IMR-90 (cell line): ENCODE measurements at regions not wholly inside any gene's neighbourhood (a gene's known extent, or its start where the extent isn't known, plus 50 kb on each side); places are given as distances from the start of the nearest gene placed in this dataset.

Experiments
- ATAC-seq: fragments of 200-7000 bp; cut with Tn5 transposase; 2 replicates; pipeline ENCODE4 v1.9.1; 2020; ENCODE audit warnings: low read depth, mild to moderate bottlenecking, moderate library complexity
- BruUV-seq: library from RNA; stranded (reverse); fragments of 400-500 nt; replicated peaks from 2 replicates; lab custom pipeline; 2021; lab: Mats Ljungman, UMichigan
- CTCF ChIA-PET: fragments of 300-600 bp; formaldehyde crosslinking; extraction: SDS; loops from one replicate; lab custom pipeline; 2021; ENCODE audit warnings: antibody characterized with exemption; lab: Yijun Ruan, JAX
- POLR2A ChIA-PET: fragments of 300-600 bp; sonication (Branson Sonifier 250); formaldehyde crosslinking; loops from one replicate; lab custom pipeline; 2022; ENCODE audit warnings: antibody characterized with exemption; ENCODE audit not compliant: unreplicated experiment; lab: Charles Lee
- DNase-seq: peaks from one replicate; pipeline ENCODE4 v3.0.0; 2013
- H2AFZ ChIP-seq: replicated peaks from 2 replicates; pipeline ENCODE3; 2013; ENCODE audit warnings: low read length, mild to moderate bottlenecking; ENCODE audit not compliant: poor library complexity
- H2AK5ac ChIP-seq: 2 replicates; pipeline ENCODE4 v1.6.1; 2013; ENCODE audit warnings: low read depth, low read length, inconsistent platforms
- H2AK9ac ChIP-seq: replicated peaks from 2 replicates; pipeline ENCODE3; 2013; ENCODE audit warnings: mild to moderate bottlenecking, low read depth, low read length, moderate library complexity; ENCODE audit not compliant: poor library complexity
- H2BK120ac ChIP-seq: 2 replicates; pipeline ENCODE4 v1.6.1; 2013; ENCODE audit warnings: low read depth, low read length, inconsistent platforms
- H2BK15ac ChIP-seq: 3 replicates; pipeline ENCODE4 v1.6.1; 2013; ENCODE audit warnings: low read depth, low read length, inconsistent platforms
- H2BK20ac ChIP-seq: 2 replicates; pipeline ENCODE4 v1.6.1; 2013; ENCODE audit warnings: low read depth, mild to moderate bottlenecking, inconsistent platforms, low read length, moderate library complexity
- H2BK5ac ChIP-seq: 2 replicates; pipeline ENCODE4 v1.6.1; 2013; ENCODE audit warnings: mild to moderate bottlenecking, low read depth, low read length, inconsistent platforms; ENCODE audit not compliant: poor library complexity, severe bottlenecking
- H3K14ac ChIP-seq: replicated peaks from 2 replicates; pipeline ENCODE4 v1.6.1; 2013; ENCODE audit warnings: low read depth, low read length, inconsistent platforms
- H3K18ac ChIP-seq: 2 replicates; pipeline ENCODE4 v1.6.1; 2013; ENCODE audit warnings: low read depth, low read length, control low read depth
- H3K23ac ChIP-seq: 2 replicates; pipeline ENCODE4 v1.6.1; 2013; ENCODE audit warnings: low read depth, low read length, inconsistent platforms
- H3K27ac ChIP-seq: 2 replicates; pipeline ENCODE4 v1.5.1; 2013; ENCODE audit warnings: mild to moderate bottlenecking, control low read depth, low read length; ENCODE audit not compliant: insufficient read depth
- H3K27me3 ChIP-seq: 2 replicates; pipeline ENCODE4 v1.6.1; 2013; ENCODE audit warnings: low read length; ENCODE audit not compliant: control insufficient read depth, insufficient read depth
- H3K36me3 ChIP-seq: 2 replicates; pipeline ENCODE4 v1.6.1; 2013; ENCODE audit warnings: low read length, mixed read lengths; ENCODE audit not compliant: control insufficient read depth, insufficient read depth
- H3K4ac ChIP-seq: 2 replicates; pipeline ENCODE4 v1.6.1; 2013; ENCODE audit warnings: low read depth, low read length, inconsistent platforms
- H3K4me1 ChIP-seq: 2 replicates; pipeline ENCODE4 v1.6.1; 2013; ENCODE audit warnings: low read length, mixed read lengths; ENCODE audit not compliant: control insufficient read depth, insufficient read depth
- H3K4me2 ChIP-seq: 2 replicates; pipeline ENCODE4 v1.6.1; 2013; ENCODE audit warnings: low read depth, mild to moderate bottlenecking, control low read depth, low read length, moderate library complexity
- H3K4me3 ChIP-seq: 2 replicates; pipeline ENCODE4 v1.5.1; 2013; ENCODE audit warnings: low read depth, mild to moderate bottlenecking, control low read depth, low read length, moderate library complexity; ENCODE audit not compliant: insufficient read depth
- H3K56ac ChIP-seq: 2 replicates; pipeline ENCODE4 v1.6.1; 2013; ENCODE audit warnings: low read length, inconsistent platforms; ENCODE audit not compliant: insufficient read depth; ENCODE audit errors: extremely low read depth
- H3K79me1 ChIP-seq, 2 experiments: 2 replicates each; pipeline ENCODE4 v1.6.1; 2013; ENCODE audit warnings: low read length in 2 of 2, inconsistent platforms in 1 of 2, low read depth in 1 of 2
- H3K9ac ChIP-seq: 2 replicates; pipeline ENCODE4 v1.6.1; 2013; ENCODE audit warnings: low read depth, low read length, control low read depth
- H3K9me1 ChIP-seq: 2 replicates; pipeline ENCODE4 v1.6.1; 2013; ENCODE audit warnings: low read length, inconsistent platforms; ENCODE audit not compliant: insufficient read depth
- H3K9me3 ChIP-seq: 2 replicates; pipeline ENCODE4 v1.6.1; 2013; ENCODE audit warnings: low read length; ENCODE audit not compliant: control insufficient read depth, insufficient read depth
- H4K20me1 ChIP-seq: 2 replicates; pipeline ENCODE4 v1.6.1; 2013; ENCODE audit warnings: low read length, inconsistent platforms; ENCODE audit not compliant: insufficient read depth
- H4K5ac ChIP-seq: 2 replicates; pipeline ENCODE4 v1.6.1; 2013; ENCODE audit warnings: mild to moderate bottlenecking, low read depth, low read length, control low read depth
- H4K8ac ChIP-seq, 2 experiments: 2 replicates each; pipeline ENCODE4 v1.6.1; 2013; ENCODE audit warnings: low read depth in 2 of 2, low read length in 2 of 2, control low read depth in 1 of 2, inconsistent platforms in 1 of 2
- H4K91ac ChIP-seq: 2 replicates; pipeline ENCODE4 v1.6.1; 2013; ENCODE audit warnings: low read depth, low read length, inconsistent platforms; ENCODE audit not compliant: insufficient read depth
- BHLHE40 ChIP-seq: fragments of 150-350 bp; IDR thresholded peaks from 2 replicates; pipeline ENCODE4 v1.6.1; 2016; ENCODE audit warnings: mild to moderate bottlenecking, low read depth, low read length
- CEBPB ChIP-seq: IDR thresholded peaks from 2 replicates; pipeline ENCODE4 v1.6.1; 2012; ENCODE audit warnings: low read depth, low read length, improper control_type of control experiment
- CHD1 ChIP-seq: IDR thresholded peaks from 2 replicates; pipeline ENCODE4 v1.6.1; 2012; ENCODE audit warnings: low read depth, low read length, improper control_type of control experiment
- FOS ChIP-seq: fragments of 150-350 bp; IDR thresholded peaks from 2 replicates; pipeline ENCODE4 v1.6.1; 2016; ENCODE audit warnings: low read depth, low read length
- MAFK ChIP-seq: IDR thresholded peaks from 2 replicates; pipeline ENCODE4 v1.6.1; 2012; ENCODE audit warnings: low read depth, low read length, improper control_type of control experiment
- MXI1 ChIP-seq: IDR thresholded peaks from 2 replicates; pipeline ENCODE4 v1.6.1; 2012; ENCODE audit warnings: low read depth, mild to moderate bottlenecking, low read length, moderate library complexity, borderline replicate concordance
- NFE2L2 ChIP-seq: fragments of 150-350 bp; IDR thresholded peaks from 2 replicates; pipeline ENCODE4 v1.6.1; 2016; ENCODE audit warnings: low read depth, mild to moderate bottlenecking, low read length
- POLR2A ChIP-seq: IDR thresholded peaks from 2 replicates; pipeline ENCODE4 v1.6.1; 2012; ENCODE audit warnings: mild to moderate bottlenecking, low read depth, low read length
- RAD21 ChIP-seq: IDR thresholded peaks from 2 replicates; pipeline ENCODE4 v1.6.1; 2012; ENCODE audit warnings: low read length, improper control_type of control experiment
- RCOR1 ChIP-seq: IDR thresholded peaks from 2 replicates; pipeline ENCODE4 v1.6.1; 2012; ENCODE audit warnings: mild to moderate bottlenecking, low read length, improper control_type of control experiment; ENCODE audit not compliant: insufficient replicate concordance
- SMC3 ChIP-seq: fragments of 150-350 bp; IDR thresholded peaks from 2 replicates; pipeline ENCODE4 v1.6.1; 2016; ENCODE audit warnings: low read depth, mild to moderate bottlenecking, antibody characterized with exemption, low read length, moderate library complexity
- WGBS, 2 experiments: methylation state at CpG; one replicate each; pipeline versions ENCODE4 v1.1.5 to v1.1.7; 2013; ENCODE audit warnings: missing lambda C conversion rate in 2 of 2; ENCODE audit not compliant: insufficient read length in 1 of 2; ENCODE audit errors: extremely low coverage in 2 of 2; 5-methylcytosine and 5-hydroxymethylcytosine counted together
- dilution Hi-C: fragments of 300-500 bp; cut with HindIII; formaldehyde crosslinking; loops from one replicate; pipeline ENCODE4 v1.14.3; 2018; ENCODE audit warnings: low sequenced_read_pairs; ENCODE audit not compliant: unreplicated experiment
- in situ Hi-C: fragments of 300-500 bp; cut with MboI; formaldehyde crosslinking; loops from 3 replicates; pipeline ENCODE4 v1.14.3; 2019; ENCODE audit warnings: low sequenced_read_pairs, inconsistent platforms, mixed read lengths
- intact Hi-C: fragments of 100-400 bp; cut with micrococcal nuclease; formaldehyde crosslinking; loops from 2 replicates; pipeline ENCODE4 v1.10.0; 2022
- TF ChIP-seq, protein P1 (sequence below): conservative IDR thresholded peaks from 2 replicates; pipeline ENCODE4 v1.5.1; 2012; ENCODE audit warnings: mild to moderate bottlenecking, low read depth, low read length, improper control_type of control experiment

DNA sequence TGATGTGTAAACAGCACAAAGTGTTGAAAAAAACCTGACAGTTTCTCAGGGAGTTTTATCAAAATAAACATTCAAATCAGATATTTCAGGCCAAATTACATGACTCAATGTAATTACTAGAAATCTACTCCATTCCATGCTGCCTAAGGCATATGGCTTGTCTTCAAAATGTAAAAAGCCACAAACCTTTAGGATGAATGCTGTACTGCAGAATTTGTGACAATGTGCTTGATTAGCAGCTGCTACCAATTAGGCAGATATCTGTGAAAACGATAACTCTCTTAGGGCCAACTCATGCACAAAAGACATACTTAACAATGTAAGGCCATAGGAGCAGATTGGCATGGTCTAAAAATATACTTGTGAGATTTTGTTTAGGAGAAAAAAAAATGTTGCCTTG is 267.0 kb downstream of the DACT1 start:
- Histone ChIP-seq H4K5ac (no peak overlapping the region), H3K27ac (no peak overlapping the region), H2BK20ac (no peak overlapping the region), H2BK120ac (no peak overlapping the region), H3K4me2 (no peak overlapping the region), H4K8ac (no peak overlapping the region), H3K36me3 (no peaks in the 10 kb centered on the region), H2BK5ac (no peak overlapping the region), H3K27me3 (no peaks in the 10 kb centered on the region), H3K9me3 (no peaks in the 10 kb centered on the region), H2AK5ac (no peak overlapping the region), H2AK9ac (no peak overlapping the region), H3K23ac (no peak overlapping the region), H3K9ac (no peak overlapping the region), H3K4ac (no peak overlapping the region), H3K79me1 (no peaks in the 10 kb centered on the region), H4K20me1 (no peaks in the 10 kb centered on the region), H3K4me1 (peaks cover 2% of the 10 kb centered on the region; the same call in 1 of the 2 replicates), H3K9me1 (no peaks in the 10 kb centered on the region), H2BK15ac (no peak overlapping the region), H3K4me3 (no peak overlapping the region), H2AFZ (no peak overlapping the region), H3K14ac (no peak overlapping the region), H3K18ac (no peak overlapping the region), H3K56ac (no peak overlapping the region), H4K91ac (no peak overlapping the region)
- ChIA-PET CTCF (no interaction called here), POLR2A (no interaction called here)
- DNase-seq (no peak), ATAC-seq (no peak)
- TF ChIP-seq CEBPB (no peak), MAFK (no peak), FOS (no peak), BHLHE40 (no peak), MXI1 (no peak), POLR2A (no peak), NFE2L2 (no peak), RAD21 (no peak), CHD1 (no peak), SMC3 (no peak), RCOR1 (no peak)
- TF ChIP-seq, protein P1, sequence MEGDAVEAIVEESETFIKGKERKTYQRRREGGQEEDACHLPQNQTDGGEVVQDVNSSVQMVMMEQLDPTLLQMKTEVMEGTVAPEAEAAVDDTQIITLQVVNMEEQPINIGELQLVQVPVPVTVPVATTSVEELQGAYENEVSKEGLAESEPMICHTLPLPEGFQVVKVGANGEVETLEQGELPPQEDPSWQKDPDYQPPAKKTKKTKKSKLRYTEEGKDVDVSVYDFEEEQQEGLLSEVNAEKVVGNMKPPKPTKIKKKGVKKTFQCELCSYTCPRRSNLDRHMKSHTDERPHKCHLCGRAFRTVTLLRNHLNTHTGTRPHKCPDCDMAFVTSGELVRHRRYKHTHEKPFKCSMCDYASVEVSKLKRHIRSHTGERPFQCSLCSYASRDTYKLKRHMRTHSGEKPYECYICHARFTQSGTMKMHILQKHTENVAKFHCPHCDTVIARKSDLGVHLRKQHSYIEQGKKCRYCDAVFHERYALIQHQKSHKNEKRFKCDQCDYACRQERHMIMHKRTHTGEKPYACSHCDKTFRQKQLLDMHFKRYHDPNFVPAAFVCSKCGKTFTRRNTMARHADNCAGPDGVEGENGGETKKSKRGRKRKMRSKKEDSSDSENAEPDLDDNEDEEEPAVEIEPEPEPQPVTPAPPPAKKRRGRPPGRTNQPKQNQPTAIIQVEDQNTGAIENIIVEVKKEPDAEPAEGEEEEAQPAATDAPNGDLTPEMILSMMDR = no peak
- dilution Hi-C loops (no loop called here), in situ Hi-C loops (no loop called here), intact Hi-C loops (no loop called here)
- no TSS peak for BruUV-seq
- WGBS, 2 experiments = no CpG with 5 or more reads among the region's 1 CpG
